HPDE6-E6E7 (cell line): ENCODE measurements at regions not wholly inside any gene's neighbourhood (a gene's known extent, or its start where the extent isn't known, plus 50 kb on each side); places are given as distances from the start of the nearest gene placed in this dataset.
"Not testable (repeated sequence)": the region's sequence is repeated elsewhere in the genome, so short reads cannot be mapped to it uniquely, and the experiment has no call there.

ENCODE experiments used
- DNase-seq: peaks from one replicate; pipeline ENCODE4 v3.0.0; 2011; ENCODE audit warnings: missing footprints; ENCODE audit errors: extremely low spot score

DNA sequence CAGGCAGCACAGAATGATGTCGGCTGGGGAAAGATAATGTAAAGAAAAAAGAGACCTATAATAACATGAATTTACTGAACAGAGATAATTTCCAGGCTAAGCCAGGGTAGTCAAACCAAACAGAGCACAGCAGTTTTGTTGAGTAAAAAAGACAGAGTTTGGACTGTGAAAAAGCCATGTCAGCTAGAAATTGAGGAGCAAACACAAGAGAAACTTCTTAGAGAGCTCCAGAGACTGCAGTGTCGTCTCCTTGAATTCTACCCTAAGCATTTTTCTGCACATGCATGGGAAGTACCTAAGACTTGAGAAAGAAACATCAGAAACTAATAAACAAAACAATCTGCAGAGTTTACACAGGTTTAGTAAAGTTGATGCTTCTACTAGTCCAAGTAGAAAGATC is 1098.8 kb upstream of the CDH8 start:
- DNase-seq = no peak

DNA sequence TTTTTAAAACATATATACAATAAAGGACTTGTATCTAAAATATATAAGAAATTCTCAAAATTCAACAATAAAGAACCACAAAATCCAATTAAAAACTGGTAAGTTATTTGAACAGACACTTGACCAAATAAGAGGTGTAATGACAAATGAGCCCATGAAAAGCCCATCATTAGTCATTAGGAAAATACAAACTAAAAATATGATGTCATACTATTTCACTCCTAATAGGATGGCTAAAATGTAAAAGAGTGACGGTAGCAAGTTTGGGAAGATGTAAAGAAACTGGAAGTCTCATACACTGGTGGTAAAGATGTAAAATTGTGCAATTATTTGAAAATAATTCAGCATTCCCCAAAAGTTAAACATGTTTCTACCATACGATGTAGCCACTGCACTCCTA is 1095.3 kb upstream of the CDH8 start:
- no peak for DNase-seq

DNA sequence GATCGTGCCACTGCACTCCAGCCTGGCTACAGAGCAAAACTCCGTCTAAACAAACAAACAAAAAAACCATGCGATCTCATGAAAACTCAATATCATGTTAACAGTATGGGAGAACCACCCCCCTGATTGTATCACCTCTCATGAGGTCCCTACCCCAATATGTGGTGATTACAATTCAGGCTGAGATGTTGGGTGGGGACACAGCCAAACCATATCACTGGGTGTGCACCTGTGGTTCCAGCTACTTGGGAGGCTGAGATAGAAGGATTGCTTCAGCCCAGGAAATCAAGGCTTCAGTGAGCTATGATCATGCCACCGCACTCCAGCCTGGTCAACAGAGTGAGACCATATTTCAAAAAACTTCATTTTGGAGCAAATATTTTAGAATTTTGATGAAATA is 1094.7 kb upstream of the CDH8 start:
- no peak for DNase-seq

DNA sequence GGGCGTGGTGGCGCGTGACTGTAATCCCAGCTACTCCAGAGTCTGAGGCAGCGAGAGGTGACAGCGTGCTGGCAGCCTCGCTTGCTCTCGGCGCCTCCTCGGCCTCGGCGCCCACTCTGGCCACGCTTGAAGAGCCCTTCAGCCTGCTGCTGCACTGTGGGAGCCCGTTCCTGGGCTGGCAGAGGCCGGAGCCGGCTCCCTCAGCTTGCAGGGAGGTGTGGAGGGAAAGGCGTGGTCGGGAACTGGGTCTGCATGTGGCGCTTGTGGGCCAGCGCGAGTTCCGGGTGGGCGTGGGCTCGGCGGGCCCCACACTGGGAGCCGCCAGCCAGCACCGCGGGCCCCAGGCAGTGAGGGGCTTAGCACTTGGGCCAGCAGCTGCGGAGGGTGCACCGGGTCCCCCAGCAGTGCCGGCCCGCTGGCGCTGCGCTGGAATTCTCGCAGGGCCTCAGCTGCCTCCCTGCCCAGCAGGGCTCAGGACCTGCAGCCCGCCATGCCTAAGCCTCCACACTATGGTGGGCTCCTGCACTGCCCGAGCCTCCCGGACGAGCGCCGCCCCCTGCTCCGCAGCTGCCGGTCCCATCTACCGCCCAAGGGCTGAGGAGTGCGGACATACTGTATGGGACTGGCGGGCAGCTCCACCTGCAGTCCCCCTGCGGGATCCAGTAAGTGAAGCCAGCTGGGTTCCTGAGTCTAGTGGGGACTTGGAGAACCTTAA is 1093.3 kb upstream of the CDH8 start:
- DNase-seq = no peak

DNA sequence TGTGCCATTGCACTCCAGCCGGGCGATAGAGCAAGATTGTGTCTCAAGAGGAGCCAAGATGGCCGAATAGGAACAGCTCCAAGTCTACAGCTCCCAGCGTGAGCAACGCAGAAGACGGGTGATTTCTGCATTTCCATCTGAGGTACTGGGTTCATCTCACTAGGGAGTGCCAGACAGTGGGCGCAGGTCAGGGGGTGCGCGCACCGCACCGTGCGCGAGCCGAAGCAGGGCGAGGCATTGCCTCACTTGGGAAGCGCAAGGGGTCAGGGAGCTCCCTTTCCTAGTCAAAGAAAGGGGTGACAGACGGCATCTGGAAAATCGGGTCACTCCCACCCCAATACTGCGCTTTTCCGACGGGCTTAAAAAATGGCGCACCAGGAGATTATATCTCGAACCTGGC is 1083.7 kb upstream of the CDH8 start:
- not testable (repeated sequence) for DNase-seq

DNA sequence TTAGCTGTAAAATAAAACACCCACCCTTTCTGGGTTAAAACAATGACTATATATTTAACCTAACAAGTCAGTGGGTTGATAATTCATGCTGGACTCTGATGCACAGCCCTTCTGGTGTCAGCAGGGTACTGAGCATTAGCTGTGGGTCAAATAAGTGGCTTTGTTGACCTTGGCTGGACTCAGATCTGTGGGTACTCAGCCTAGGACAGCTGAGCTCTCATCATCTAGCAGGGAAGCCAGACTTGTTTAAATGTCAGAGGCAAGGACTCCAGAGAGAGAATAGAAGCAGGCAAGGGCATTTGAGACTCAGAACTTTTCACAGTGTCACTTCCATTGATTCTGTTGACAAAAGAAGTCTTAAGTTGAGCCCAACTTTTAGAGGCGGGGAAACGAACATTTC is 1063.8 kb upstream of the CDH8 start:
- no peak for DNase-seq

DNA sequence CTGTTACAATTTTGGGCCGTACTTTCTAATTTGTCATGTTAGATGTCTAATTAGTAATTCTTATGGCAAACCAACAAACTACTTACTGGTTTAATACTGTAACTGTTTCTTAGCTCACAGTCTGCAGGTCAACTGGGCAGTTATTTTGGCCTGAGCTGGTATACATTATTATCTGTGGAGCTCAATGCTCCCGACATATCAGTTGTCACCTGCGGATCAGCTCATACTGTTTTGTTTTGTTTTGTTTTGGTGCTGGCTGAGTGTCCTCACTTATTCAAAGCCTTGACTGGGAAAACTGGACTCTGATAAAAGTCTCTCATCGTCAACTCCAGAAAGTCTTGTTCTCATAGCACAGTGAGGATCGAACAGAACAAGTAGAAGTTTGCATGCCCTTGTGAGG is 1060.6 kb upstream of the CDH8 start:
- DNase-seq = no peak

DNA sequence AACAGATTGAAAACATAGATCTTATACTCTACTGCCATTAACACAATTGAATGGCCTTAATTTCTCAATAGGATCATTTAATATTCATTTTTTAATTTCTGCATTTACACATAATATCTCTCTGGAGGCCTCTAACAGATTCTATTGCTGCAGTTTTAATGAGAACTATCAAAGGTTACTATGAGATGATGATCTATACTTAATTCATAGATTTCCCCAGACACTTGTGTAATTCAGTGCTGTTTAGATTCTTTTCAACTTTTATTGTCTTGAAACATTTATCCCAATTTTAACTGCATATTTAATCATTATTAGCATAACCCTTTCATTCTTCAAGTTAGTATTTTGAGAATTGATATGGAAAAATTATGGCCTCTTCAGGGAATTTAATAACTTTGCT is 1056.5 kb upstream of the CDH8 start:
- DNase-seq = no peak

DNA sequence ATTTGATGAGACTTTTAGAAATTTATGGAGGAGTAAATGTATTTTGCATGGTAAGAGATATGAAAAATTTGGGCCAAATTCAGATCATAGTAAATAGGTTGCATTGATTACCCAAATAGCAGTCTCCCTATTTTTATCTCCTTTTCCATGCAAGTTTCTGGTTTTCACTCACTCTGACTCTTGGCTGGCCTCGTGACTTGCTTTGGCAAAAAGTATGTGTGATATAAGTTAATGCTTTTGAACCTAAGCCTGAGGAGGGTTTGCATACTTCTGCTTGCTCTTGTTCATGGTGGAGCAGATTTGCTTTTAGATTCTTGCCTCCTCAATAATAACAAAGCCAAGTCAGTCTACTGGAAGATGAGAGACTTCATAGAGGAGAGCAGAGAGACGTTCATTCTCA is 1045.9 kb upstream of the CDH8 start:
- DNase-seq = no peak

DNA sequence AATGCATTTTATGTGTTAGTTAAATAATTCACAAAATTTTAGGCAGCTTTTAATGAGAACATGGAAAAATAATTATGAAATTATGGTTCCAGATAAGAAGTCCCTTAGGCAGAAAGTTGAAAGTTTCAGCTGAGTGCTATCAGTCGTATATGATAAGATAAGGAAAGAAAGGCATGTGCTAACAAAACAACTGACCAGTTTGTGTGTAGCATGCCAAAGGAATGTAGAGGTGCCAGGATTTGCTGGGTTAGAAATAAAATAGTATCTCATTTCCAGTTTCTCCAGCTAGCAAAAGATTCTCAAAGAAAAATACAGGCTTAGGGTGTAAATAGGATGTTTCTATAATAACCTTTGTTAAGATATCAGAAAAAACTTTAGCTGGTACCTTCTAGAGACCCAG is 1044.5 kb upstream of the CDH8 start:
- DNase-seq = no peak

DNA sequence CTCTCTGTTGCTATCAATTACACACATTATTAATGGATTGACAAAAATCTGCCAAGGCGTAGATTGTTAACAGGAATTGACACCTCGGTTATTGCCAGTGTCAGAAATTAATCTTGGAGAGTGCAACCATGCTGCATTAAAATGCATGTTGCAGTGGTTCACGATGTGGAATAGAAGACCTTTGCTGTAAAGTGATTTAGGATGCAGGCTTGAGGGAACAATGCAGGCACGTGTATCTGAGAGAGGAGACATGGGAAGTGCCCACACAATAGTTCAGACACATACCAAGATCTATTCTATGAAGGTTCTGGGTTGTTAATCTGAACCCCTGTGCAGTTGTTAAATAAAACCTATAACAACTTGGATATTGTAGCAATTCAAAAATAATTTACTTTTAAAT is 1032.8 kb upstream of the CDH8 start:
- no peak for DNase-seq

DNA sequence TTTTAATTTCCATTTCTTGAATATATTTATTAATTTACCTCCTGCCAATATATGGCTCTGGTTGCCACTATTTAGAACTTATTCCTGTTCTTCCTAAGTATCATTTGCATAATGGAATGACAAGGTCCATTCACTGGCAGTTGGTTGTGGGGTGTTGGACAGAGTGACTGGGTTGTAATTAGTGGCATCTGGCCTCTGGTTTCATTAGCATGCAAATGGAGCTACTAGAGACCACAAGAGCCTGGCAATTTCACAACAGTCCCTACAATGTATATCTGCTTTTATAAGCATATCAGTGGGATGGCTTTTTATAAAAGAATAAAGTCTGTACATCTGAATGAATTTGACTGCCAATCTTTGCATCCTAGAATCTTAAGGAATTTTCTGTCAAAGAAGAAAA is 1030.9 kb upstream of the CDH8 start:
- DNase-seq = no peak

DNA sequence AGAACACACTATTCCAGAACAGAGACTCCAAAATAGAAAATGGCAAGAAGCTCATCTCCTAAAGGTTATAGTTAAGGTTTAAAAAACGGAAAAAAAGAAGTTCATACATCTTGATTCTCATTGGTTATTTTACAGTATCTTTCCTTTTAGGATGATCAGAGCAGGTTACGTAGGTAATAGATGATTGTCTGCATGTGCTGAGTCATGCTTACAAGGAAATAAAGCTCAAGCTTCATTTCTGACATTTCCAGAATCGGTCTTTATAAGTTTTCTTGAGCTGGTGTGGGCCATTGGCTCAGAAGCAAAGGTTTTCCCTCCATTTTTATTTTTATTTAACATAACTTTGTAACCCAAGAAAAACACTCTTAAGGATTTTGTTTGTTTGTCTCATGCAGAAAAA is 1030.3 kb upstream of the CDH8 start:
- no peak for DNase-seq

DNA sequence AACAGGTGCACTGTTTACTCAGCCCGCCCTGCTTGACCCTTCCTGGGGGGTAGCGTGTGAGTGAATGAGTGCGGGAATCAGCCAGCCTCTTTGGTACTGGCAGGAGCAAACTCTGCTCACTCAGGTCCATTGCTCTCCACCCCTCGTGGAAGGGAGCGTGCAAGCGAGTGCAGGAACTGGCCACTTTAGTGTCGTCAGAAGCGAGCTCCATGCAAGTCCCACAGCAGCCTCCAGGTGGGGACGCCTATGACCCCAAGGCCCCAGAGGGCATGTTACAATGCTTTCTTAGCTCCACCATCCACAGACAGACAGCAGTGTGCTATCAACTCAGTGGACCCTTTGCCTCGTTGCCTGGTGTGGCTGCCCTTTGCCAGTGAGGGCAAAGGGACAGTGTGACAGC is 1025.1 kb upstream of the CDH8 start:
- no peak for DNase-seq

DNA sequence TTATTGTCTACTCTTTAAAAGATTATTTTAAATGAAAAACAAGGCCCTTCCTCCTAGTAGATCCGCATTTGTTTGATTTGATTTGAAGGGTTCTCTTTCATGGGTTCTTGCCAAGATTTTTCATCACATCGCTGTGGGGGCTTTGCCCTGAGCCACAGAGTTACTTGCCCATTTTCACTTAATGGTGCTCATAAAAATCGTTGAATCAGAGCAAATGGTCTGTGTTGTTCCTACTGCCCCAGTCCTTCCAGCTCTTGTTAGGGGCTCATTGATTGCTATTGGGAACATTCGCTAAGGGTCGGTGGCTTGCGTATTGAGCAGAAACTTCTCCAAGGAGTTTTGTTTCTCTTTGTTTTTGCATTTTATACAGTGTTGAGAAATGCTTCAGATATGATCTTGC is 1023.4 kb upstream of the CDH8 start:
- no peak for DNase-seq

DNA sequence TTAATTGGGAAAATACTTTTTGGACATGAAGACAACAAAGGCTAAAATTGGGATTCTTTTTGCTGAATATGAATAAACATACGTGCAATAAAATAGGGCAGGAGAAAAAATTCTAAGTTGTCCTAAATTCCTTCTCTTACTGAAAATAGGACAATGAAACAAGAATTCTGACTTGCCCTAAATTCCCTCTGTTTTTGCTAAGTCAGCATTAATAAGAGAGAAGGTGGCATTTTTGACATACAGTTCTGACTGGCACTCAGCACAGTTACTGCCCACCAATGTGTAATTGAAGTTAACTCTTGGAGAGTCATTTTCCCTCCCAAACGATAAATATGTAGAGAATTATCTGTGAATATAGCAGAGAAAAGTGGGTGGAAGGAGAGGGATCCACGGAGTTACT is 1021.1 kb upstream of the CDH8 start:
- DNase-seq = no peak

DNA sequence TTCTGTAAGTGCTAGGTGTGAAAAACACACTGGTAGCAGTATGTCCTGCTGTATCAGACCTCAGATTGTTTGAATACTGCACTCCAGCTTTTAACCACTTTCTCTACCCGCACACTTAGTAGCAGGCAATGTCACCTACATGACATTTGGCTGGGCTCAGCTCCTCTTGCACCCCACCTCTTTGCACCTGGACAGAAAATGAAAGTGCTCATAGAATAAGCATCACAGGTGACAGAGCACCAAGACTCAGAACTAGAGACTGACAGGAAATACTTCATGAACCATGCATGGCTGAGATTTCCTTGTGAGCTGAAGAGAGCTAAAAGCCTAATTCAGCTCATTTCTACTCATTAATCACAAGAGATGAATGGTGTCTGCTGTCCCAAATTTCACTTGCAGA is 1014.2 kb upstream of the CDH8 start:
- no peak for DNase-seq

DNA sequence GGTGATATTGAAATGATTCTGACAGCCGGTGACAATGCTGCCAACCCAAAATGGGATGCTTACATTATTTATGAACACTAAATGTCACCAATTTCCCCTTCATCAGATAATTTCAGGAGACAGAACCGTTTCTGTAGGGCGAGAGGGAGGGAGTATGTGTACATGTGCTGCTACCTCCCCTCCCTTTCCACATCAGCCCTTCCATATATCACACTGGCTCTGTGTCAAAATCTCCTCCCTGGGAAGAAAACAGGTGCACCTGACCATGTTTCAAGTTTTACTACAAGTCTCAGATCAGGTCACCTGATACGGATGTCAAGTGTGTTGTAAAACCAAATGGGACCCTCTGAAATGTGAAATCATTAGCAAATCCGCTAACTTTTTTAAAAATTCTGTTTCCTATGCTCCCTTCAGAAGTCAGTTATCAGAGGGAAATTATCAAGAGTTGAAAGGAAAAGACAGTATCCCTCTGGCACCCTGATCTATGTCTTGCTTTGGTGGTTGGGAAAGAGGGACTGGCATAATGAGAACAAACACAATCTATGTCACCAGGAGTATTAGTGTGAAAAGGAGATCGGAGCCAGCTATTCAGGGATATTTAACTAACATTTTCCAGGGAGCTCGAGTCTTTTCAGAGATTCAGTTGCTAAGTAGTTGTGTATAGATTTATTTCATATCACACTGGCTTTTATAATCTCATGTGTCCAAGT is 1002.3 kb upstream of the CDH8 start:
- DNase-seq = no peak

DNA sequence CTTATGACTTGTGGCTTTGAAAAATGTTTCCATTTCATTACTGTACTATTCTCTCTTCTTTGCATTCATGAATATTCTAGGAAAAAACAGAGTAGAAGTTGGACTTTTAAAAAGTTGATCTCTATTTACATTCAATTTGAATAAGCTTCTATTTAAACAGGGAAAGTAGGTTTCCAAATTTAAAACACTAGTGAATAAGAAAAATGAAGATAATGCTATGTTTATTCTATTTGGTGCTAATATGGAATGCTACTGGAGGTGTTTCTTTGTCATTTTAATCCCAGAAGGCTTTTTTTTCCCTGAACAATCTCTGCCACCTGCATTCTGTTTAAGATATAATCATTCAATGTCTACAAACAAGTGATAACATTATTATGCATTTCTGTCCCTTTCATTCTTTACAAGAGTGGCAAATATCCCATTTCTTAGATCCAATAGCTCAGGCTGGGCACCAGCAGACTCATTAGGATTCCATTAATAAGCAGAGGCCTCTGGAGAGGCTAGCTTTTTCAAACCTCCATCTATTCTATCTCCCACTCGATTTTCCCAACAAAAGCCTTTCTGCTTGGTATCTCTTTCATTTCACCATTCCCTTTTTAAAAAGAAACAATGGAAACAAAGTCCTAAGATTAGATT is 1001.6 kb upstream of the CDH8 start:
- no peak for DNase-seq

DNA sequence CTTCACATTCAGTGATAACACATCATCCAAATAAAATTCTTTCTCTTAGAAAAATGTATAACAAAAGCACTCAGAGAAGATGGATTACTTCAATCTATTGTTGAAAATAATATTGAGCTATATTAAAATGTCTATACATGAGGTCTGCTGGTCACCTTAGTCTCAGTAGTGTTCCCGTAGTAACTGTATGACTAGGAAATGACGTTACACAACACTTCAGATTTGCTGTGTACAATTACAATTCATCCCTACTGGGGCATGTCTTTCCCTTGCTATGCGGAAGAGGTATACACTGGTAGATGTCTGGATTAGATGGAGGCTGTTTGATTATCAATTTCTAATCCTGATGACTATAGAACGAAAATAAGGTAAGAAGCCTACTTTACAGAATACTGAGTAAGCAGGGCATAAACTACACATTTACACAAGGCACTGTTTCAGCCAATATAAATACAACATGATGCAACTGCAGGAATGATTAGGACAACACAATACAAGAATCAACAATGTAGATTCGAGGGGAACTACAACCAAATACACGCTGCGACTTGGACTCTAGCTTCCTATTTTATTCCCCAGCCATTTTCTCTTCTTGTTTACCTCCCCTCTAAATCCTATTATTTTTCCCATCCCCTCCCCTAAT is 982.5 kb upstream of the CDH8 start:
- no peak for DNase-seq

DNA sequence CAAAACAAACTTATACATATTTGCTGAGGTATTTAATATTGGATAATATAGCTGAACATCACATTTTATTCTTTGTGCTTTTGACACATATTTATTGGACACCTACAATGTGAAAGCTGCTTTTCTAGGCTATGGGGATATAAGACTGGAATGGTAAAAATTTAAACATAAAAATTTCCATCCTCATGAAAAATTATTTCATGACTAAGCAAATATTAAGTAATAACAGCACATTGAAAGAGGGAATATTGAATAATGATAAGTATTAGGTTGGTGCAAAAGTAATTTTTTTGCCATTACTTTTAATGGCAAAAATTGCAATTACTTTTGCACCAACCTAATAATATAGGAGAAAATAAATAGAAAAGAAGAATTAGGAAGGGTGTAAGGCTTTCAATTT is 972.5 kb upstream of the CDH8 start:
- no peak for DNase-seq

DNA sequence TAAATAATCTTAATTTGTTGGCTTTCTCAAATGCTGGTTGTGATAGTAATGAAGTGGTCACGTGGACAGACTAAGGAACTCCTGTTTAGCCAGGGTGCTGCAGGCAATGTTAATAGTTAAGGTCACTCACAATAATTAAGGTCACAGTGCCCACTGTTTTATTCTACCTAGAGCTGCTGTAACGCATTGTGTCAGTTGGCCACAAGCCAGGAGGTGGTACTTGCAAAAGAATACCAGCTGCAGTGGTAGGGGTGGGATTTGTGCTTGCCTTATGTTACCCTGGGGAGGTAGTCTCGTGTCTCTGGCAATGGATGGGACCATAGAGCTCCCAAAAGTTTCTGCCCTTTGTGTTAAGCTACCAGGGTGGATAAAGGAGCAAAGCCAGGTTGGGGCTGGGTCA is 969.1 kb upstream of the CDH8 start:
- no peak for DNase-seq

DNA sequence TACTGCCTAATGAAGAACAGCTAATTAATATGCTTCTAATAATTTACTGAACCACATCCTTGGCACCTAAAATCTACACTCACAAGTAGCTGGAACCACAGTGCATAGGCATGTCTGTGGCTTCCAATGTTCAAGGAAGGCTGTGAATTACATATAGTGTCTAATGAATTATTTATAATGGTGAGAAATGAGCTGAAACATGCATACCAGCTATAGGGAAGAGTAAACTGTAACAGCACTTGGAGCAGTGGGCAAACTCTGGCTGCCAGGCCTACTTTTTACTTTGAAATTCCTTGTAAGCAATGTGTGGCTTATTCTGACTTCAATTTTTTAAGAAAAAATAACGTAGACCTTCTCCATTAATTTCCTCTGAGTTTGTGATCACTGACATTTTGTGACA is 953.2 kb upstream of the CDH8 start:
- no peak for DNase-seq
